ENCODE measurements at regions not wholly inside any gene's neighbourhood (a gene's known extent, or its start where the extent isn't known, plus 50 kb on each side); places are given as distances from the start of the nearest gene placed in this dataset.

- Histone ChIP-seq H3K4me3 (no peak overlapping the region), H3K4me1 (ENCODE audit: low read depth) (peaks cover 20% of the 10 kb centered on the region)
- DNase-seq = no peak
Observed at GRCh38 chr5:124668353-124669299, 77.8 kb downstream of the ZNF608 start.

DNA sequence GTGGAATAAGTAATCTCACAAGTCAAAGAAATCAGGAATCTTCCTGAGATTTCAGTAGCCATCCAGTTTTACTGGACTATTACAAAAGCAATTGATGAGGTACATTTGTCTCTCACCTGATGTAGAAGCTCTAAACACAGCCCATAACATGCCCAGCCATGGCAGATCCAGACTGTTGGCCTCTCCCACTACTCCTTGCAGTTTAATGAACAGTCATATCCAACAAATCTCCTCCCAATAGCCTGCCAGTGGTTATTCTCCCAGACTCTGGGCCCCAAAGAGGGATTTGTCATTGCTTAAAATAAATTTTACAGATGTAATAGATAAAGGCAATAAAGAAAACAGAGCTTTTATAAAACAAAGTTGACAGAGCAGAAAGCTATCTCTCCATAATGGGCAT lies 80.8 kb downstream of the ZNF608 start:
- no peaks in the 10 kb centered on the region for H3K9me3 ChIP-seq
- intact Hi-C loops (cut with DNase I, micrococcal nuclease) = no loop called here
- no peak overlapping the region for H3K4me3 ChIP-seq
- no peak for TF ChIP-seq CTCF (IDR thresholded peaks at IDR 0.05)
- H3K4me1 ChIP-seq (ENCODE audit: low read depth) = peaks cover 41% of the 10 kb centered on the region
- no peak for ATAC-seq
- no peaks in the 10 kb centered on the region for H3K36me3 ChIP-seq (ENCODE audit: low read depth)
- no peak for DNase-seq

More at GRCh38 chr5:124668353-124669299, 77.8 kb downstream of the ZNF608 start:
- peak; percentile 78 for ATAC-seq
- intact Hi-C loops (cut with DNase I, micrococcal nuclease) = no loop called here
- Histone ChIP-seq H3K36me3 (ENCODE audit: low read depth) (no peaks in the 10 kb centered on the region), H3K9me3 (no peaks in the 10 kb centered on the region)
- TF ChIP-seq CTCF (IDR thresholded peaks at IDR 0.05) = no peak

- intact Hi-C loops (cut with DNase I, micrococcal nuclease) = no loop called here
- no peaks in the 10 kb centered on the region for H3K36me3 ChIP-seq (ENCODE audit: low read depth)
- H3K4me1 ChIP-seq (ENCODE audit: low read depth) = peaks cover 47% of the 10 kb centered on the region
- no peak overlapping the region for H3K4me3 ChIP-seq
- ATAC-seq = no peak
- DNase-seq = no peak
- TF ChIP-seq CTCF (IDR thresholded peaks at IDR 0.05) = no peak
- no peaks in the 10 kb centered on the region for H3K9me3 ChIP-seq
Observed at GRCh38 chr5:124665035-124665434, 81.4 kb downstream of the ZNF608 start.

DNA sequence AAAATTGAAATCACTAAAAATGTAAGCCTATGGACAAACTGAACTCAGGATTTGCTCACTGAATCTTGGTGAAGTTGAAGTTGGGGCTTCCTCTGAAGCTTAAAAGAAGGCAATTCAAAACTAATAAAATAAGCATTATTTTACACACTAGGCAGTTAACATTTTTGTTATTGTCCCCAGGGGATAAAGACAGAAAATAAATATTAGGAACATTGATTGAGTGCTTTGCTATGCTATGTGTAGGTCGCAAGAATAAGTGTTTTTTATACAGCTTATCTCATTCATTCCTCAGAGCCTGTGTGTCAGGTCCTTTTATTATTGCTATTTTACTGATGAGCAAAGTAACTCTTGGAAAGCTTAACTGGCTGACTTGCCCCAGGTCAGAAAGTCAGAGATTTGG lies 82.2 kb downstream of the ZNF608 start:
- Histone ChIP-seq H3K4me3 (no peak overlapping the region), H3K9me3 (no peaks in the 10 kb centered on the region), H3K4me1 (ENCODE audit: low read depth) (peaks cover 47% of the 10 kb centered on the region), H3K36me3 (ENCODE audit: low read depth) (no peaks in the 10 kb centered on the region)
- TF ChIP-seq CTCF (IDR thresholded peaks at IDR 0.05) = no peak
- intact Hi-C loops (cut with DNase I, micrococcal nuclease) = no loop called here
- ATAC-seq (no peak), DNase-seq (no peak)

- Histone ChIP-seq H3K36me3 (ENCODE audit: low read depth) (no peaks in the 10 kb centered on the region), H3K9me3 (no peaks in the 10 kb centered on the region), H3K4me3 (no peak overlapping the region), H3K4me1 (ENCODE audit: low read depth) (peaks cover 49% of the 10 kb centered on the region)
- TF ChIP-seq CTCF (IDR thresholded peaks at IDR 0.05) = no peak
- intact Hi-C loops (cut with DNase I, micrococcal nuclease) = no loop called here
- DNase-seq (no peak), ATAC-seq (no peak)
Observed at GRCh38 chr5:124663101-124663506, 83.3 kb downstream of the ZNF608 start.

All from mucosa of descending colon (tissue), 3 donors.